IPS-15b (cell line): ENCODE measurements at regions not wholly inside any gene's neighbourhood (a gene's known extent, or its start where the extent isn't known, plus 50 kb on each side); places are given as distances from the start of the nearest gene placed in this dataset.
"Not testable (repeated sequence)": the region's sequence is repeated elsewhere in the genome, so short reads cannot be mapped to it uniquely, and the experiment has no call there.

Source experiments
- H3K27me3 ChIP-seq: one replicate; pipeline ENCODE4 v1.6.1; 2013; ENCODE audit warnings: low read length; ENCODE audit not compliant: control insufficient read depth, insufficient read depth
- H3K36me3 ChIP-seq: one replicate; pipeline ENCODE4 v1.6.1; 2013; ENCODE audit warnings: low read length; ENCODE audit not compliant: control insufficient read depth, insufficient read depth
- H3K4me1 ChIP-seq: one replicate; pipeline ENCODE4 v1.6.1; 2013; ENCODE audit warnings: mild to moderate bottlenecking, low read length; ENCODE audit not compliant: control insufficient read depth, insufficient read depth
- H3K4me3 ChIP-seq: one replicate; pipeline ENCODE4 v1.5.1; 2013; ENCODE audit warnings: low read depth, low read length
- H3K9ac ChIP-seq: one replicate; pipeline ENCODE4 v1.6.1; 2013; ENCODE audit warnings: low read depth, mild to moderate bottlenecking, low read length
- H3K9me3 ChIP-seq: one replicate; pipeline ENCODE4 v1.6.1; 2013; ENCODE audit warnings: mild to moderate bottlenecking, low read length; ENCODE audit not compliant: control insufficient read depth, insufficient read depth

GRCh38 chrX:130523460-130524394, 121.9 kb downstream of the RBMX2 start:
- Histone ChIP-seq H3K4me1 (no peaks in the 10 kb centered on the region), H3K9me3 (no peaks in the 10 kb centered on the region), H3K27me3 (peaks cover 2% of the 10 kb centered on the region), H3K9ac (peak overlapping the region; percentile 16), H3K36me3 (no peaks in the 10 kb centered on the region), H3K4me3 (peak overlapping the region; percentile 48)

GRCh38 chrX:130524476-130525194, 122.8 kb downstream of the RBMX2 start:
- no peak overlapping the region for H3K9ac ChIP-seq
- no peaks in the 10 kb centered on the region for H3K36me3 ChIP-seq
- no peak overlapping the region for H3K4me3 ChIP-seq
- peaks cover 2% of the 10 kb centered on the region for H3K27me3 ChIP-seq
- H3K9me3 ChIP-seq, result no peaks in the 10 kb centered on the region
- no peaks in the 10 kb centered on the region for H3K4me1 ChIP-seq

- Histone ChIP-seq H3K27me3 (peaks cover under 1% of the 10 kb centered on the region), H3K9ac (no peak overlapping the region), H3K4me3 (no peak overlapping the region), H3K9me3 (no peaks in the 10 kb centered on the region), H3K4me1 (no peaks in the 10 kb centered on the region), H3K36me3 (no peaks in the 10 kb centered on the region)
These were observed 127.7 kb downstream of the RBMX2 start for GRCh38 chrX:130529531-130529930.

GRCh38 chrX:130531066-130531465, 129.3 kb downstream of the RBMX2 start:
- H3K4me3 ChIP-seq, result no peak overlapping the region
- no peaks in the 10 kb centered on the region for H3K27me3 ChIP-seq
- no peak overlapping the region for H3K9ac ChIP-seq
- H3K4me1 ChIP-seq, result no peaks in the 10 kb centered on the region
- no peaks in the 10 kb centered on the region for H3K36me3 ChIP-seq
- H3K9me3 ChIP-seq, result no peaks in the 10 kb centered on the region

GRCh38 chrX:130539721-130540321, 138.0 kb downstream of the RBMX2 start:
- H3K4me1 ChIP-seq, result no peaks in the 10 kb centered on the region
- H3K9me3 ChIP-seq, result no peaks in the 10 kb centered on the region
- H3K27me3 ChIP-seq, result no peaks in the 10 kb centered on the region
- H3K36me3 ChIP-seq, result no peaks in the 10 kb centered on the region
- H3K9ac ChIP-seq, result no peak overlapping the region
- H3K4me3 ChIP-seq, result no peak overlapping the region

GRCh38 chrX:130543603-130544325, 142.0 kb downstream of the RBMX2 start:
- no peaks in the 10 kb centered on the region for H3K36me3 ChIP-seq
- no peaks in the 10 kb centered on the region for H3K9me3 ChIP-seq
- no peaks in the 10 kb centered on the region for H3K4me1 ChIP-seq
- H3K4me3 ChIP-seq, result no peak overlapping the region
- H3K9ac ChIP-seq, result no peak overlapping the region
- H3K27me3 ChIP-seq, result no peaks in the 10 kb centered on the region

- Histone ChIP-seq H3K27me3 (no peaks in the 10 kb centered on the region), H3K4me3 (no peak overlapping the region), H3K4me1 (no peaks in the 10 kb centered on the region), H3K36me3 (no peaks in the 10 kb centered on the region), H3K9ac (no peak overlapping the region), H3K9me3 (no peaks in the 10 kb centered on the region)
These were observed 144.0 kb downstream of the RBMX2 start for GRCh38 chrX:130545796-130546195.

GRCh38 chrX:130549382-130549781, 147.6 kb downstream of the RBMX2 start:
- H3K36me3 ChIP-seq, H3K9ac ChIP-seq, H3K9me3 ChIP-seq, H3K4me3 ChIP-seq, H3K27me3 ChIP-seq, H3K4me1 ChIP-seq: not testable (repeated sequence)

- no peak overlapping the region for H3K9ac ChIP-seq
- no peaks in the 10 kb centered on the region for H3K27me3 ChIP-seq
- no peaks in the 10 kb centered on the region for H3K9me3 ChIP-seq
- H3K4me3 ChIP-seq, result no peak overlapping the region
- H3K36me3 ChIP-seq, result no peaks in the 10 kb centered on the region
- no peaks in the 10 kb centered on the region for H3K4me1 ChIP-seq
These were observed 148.6 kb downstream of the RBMX2 start for GRCh38 chrX:130550351-130550750.

GRCh38 chrX:130552444-130553073, 150.8 kb downstream of the RBMX2 start:
- Histone ChIP-seq H3K4me3 (no peak overlapping the region), H3K27me3 (no peaks in the 10 kb centered on the region), H3K9me3 (no peaks in the 10 kb centered on the region), H3K9ac (no peak overlapping the region), H3K36me3 (no peaks in the 10 kb centered on the region), H3K4me1 (no peaks in the 10 kb centered on the region)

- H3K4me1 ChIP-seq, result no peaks in the 10 kb centered on the region
- H3K9me3 ChIP-seq, result no peaks in the 10 kb centered on the region
- no peaks in the 10 kb centered on the region for H3K27me3 ChIP-seq
- H3K4me3 ChIP-seq, result no peak overlapping the region
- no peak overlapping the region for H3K9ac ChIP-seq
- no peaks in the 10 kb centered on the region for H3K36me3 ChIP-seq
These were observed 153.6 kb downstream of the RBMX2 start for GRCh38 chrX:130555341-130555740.
